ENCODE measurements at regions not wholly inside any gene's neighbourhood (a gene's known extent, or its start where the extent isn't known, plus 50 kb on each side); places are given as distances from the start of the nearest gene placed in this dataset.
A peak's percentile ranks its signal among the peaks of the same experiment; 100 is the strongest.

- WGBS, 2 donors: 58 to 71% methylated on average over 3 to 4 of the region's 4 CpGs
- intact Hi-C loops (cut with DNase I; ENCODE audit: low total_unique reads): no loop called here
- no peak overlapping the region for H3K4me3 ChIP-seq (ENCODE audit: low read depth, poor library complexity, severe bottlenecking)
These were observed 68.0 kb upstream of the HES1 start for GRCh38 chr3:194067949-194068362.

DNA sequence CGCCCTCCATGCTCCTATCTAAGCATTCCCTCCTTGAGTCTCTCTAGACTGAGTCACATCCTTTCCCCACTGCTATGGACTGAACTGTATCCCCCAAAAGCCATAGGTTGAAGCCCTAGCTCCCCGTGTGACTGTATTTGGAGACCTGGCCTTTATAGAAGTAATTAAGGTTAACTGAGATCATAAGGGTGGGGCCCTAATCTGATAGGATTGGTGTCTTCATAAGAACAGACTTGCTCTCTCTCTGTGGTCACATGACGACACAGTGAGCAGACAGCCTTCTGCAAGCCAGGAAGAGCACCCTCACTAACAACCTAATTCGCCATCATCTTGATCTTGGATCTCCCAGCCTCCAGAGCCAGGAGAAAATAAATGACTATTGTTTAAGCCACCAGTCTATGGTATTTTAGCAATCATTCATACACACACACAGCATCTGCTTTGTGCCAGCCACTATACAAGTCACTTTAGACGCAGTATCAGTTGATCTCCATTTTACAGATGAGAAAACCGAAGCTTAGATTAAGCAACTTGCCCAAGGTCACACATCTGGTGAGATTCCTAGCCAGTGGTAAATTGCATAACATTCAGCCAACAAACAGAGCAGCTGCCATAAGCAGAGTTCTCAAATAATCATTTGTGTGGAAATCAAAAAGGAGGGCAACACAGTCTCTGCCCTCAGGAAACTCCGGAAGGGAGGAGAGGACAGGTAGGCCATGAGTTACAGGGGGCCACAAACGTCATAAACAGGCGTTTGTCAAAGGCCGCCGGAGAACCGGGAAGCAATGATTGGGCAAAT lies 66.3 kb upstream of the HES1 start:
- no peak overlapping the region for H3K4me3 ChIP-seq (ENCODE audit: low read depth, poor library complexity, severe bottlenecking)
- 77 to 79% methylated on average over 12 of the region's 12 CpGs for whole genome bisulfite sequencing, 2 donors
- DNase-seq (ENCODE audit: low spot score in 2 of 2): no peak
- intact Hi-C loops (cut with DNase I; ENCODE audit: low total_unique reads): no loop called here
- TF ChIP-seq, protein P1, sequence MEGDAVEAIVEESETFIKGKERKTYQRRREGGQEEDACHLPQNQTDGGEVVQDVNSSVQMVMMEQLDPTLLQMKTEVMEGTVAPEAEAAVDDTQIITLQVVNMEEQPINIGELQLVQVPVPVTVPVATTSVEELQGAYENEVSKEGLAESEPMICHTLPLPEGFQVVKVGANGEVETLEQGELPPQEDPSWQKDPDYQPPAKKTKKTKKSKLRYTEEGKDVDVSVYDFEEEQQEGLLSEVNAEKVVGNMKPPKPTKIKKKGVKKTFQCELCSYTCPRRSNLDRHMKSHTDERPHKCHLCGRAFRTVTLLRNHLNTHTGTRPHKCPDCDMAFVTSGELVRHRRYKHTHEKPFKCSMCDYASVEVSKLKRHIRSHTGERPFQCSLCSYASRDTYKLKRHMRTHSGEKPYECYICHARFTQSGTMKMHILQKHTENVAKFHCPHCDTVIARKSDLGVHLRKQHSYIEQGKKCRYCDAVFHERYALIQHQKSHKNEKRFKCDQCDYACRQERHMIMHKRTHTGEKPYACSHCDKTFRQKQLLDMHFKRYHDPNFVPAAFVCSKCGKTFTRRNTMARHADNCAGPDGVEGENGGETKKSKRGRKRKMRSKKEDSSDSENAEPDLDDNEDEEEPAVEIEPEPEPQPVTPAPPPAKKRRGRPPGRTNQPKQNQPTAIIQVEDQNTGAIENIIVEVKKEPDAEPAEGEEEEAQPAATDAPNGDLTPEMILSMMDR (IDR thresholded peaks at IDR 0.05): no peak
- no peak for TF ChIP-seq POLR2A (IDR thresholded peaks at IDR 0.05)

More at GRCh38 chr3:194067949-194068362, 68.0 kb upstream of the HES1 start:
- DNase-seq (ENCODE audit: low spot score in 2 of 2): no peak
- no peak for TF ChIP-seq POLR2A (IDR thresholded peaks at IDR 0.05)
- TF ChIP-seq, protein P1 (IDR thresholded peaks at IDR 0.05): no peak

DNA sequence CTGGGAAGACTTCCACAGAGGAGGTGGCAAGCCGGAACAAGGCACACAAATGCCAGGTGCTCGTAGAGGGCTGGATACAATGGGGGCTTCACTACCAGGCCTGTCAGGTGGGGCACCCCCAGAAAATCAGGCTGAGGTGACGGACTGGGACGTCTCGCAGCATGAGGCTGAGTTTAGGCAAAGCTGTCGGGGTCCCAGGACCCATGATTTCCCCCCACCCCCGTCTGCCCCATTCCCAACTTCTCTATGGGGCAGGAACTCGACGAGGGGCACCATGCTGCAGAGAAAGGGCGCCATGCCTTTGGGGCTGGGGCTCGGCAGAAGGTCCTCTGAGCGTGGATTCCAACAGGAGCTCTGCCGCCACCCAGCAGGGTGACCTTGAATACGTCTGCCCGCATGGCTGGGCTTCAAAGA lies 65.7 kb upstream of the HES1 start:
- 66 to 73% methylated on average over 15 of the region's 15 CpGs for WGBS, 2 donors
- intact Hi-C loops (cut with DNase I; ENCODE audit: low total_unique reads): no loop called here
- DNase-seq (ENCODE audit: low spot score in 2 of 2): no peak

GRCh38 chr3:194070634-194071409 lies 65.1 kb upstream of the HES1 start:
- peak; percentile 79 to 96 for DNase-seq (ENCODE audit: low spot score in 2 of 2)
- intact Hi-C loops (cut with DNase I; ENCODE audit: low total_unique reads): no loop called here
- H3K4me3 ChIP-seq (ENCODE audit: low read depth, poor library complexity, severe bottlenecking): no peak overlapping the region
- TF ChIP-seq POLR2A (IDR thresholded peaks at IDR 0.05): no peak
- TF ChIP-seq, protein P1 (IDR thresholded peaks at IDR 0.05): no peak
- WGBS, 2 donors: 0% methylated on average over 40 to 53 of the region's 84 CpGs

More for the DNA sequence above, 65.7 kb upstream of the HES1 start:
- TF ChIP-seq POLR2A (IDR thresholded peaks at IDR 0.05): no peak
- TF ChIP-seq, protein P1 (IDR thresholded peaks at IDR 0.05): no peak
- H3K4me3 ChIP-seq (ENCODE audit: low read depth, poor library complexity, severe bottlenecking): no peak overlapping the region

DNA sequence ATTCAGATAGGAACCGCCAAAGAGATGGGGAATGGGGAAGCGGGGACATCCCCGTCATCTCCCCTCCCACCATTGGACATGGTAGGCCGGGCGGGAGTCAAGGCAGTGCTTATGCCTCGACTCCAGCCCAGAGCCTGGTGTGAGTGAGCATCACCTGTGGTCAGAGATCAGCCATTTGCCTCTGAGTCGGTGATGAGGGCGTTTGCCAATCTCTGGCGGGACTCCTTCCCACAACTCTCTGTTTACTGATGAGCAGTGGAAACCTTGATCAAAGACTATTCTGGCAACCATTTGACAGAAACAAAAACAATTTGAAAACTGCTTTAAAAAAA lies 63.9 kb upstream of the HES1 start:
- intact Hi-C loops (cut with DNase I; ENCODE audit: low total_unique reads): no loop called here
- no peak overlapping the region for H3K4me3 ChIP-seq (ENCODE audit: low read depth, poor library complexity, severe bottlenecking)
- DNase-seq (ENCODE audit: low spot score in 2 of 2): no peak
- TF ChIP-seq, protein P1 (IDR thresholded peaks at IDR 0.05): no peak
- 64 to 75% methylated on average over 9 of the region's 9 CpGs for WGBS, 2 donors

All from lower leg skin (tissue), 4 donors.